HCT116 (cell line): ENCODE measurements at regions not wholly inside any gene's neighbourhood (a gene's known extent, or its start where the extent isn't known, plus 50 kb on each side); places are given as distances from the start of the nearest gene placed in this dataset.

Experiments used
- ATAC-seq: fragments of 200-7000 bp; cut with Tn5 transposase; 2 replicates; pipeline ENCODE4 v1.9.1; 2020; ENCODE audit warnings: mild to moderate bottlenecking, moderate library complexity
- BruUV-seq: library from RNA; stranded (reverse); fragments of 400-500 nt; replicated peaks from 2 replicates; lab custom pipeline; 2021; lab: Mats Ljungman, UMichigan
- CTCF ChIA-PET: fragments of 300-600 bp; sonication (Branson Sonifier 250); formaldehyde crosslinking; loops from one replicate; lab custom pipeline; 2021; ENCODE audit warnings: antibody characterized with exemption; lab: Charles Lee
- POLR2A ChIA-PET: fragments of 300-600, 350-600 bp; sonication (Branson Sonifier 250); formaldehyde crosslinking; loops from one replicate; lab custom pipeline; 2021; ENCODE audit warnings: antibody characterized with exemption; lab: Charles Lee
- RAD21 ChIA-PET, 2 experiments: fragments of 300-600 bp; sonication (Branson Sonifier 250); formaldehyde crosslinking; loops; one replicate each; lab custom pipeline; 2023; ENCODE audit warnings: low total read pairs in 2 of 2; ENCODE audit not compliant: uncharacterized antibody in 2 of 2, unreplicated experiment in 2 of 2, low non-redundant PET in 1 of 2; lab: Charles Lee
- DNase-seq: peaks from one replicate; pipeline ENCODE4 v3.0.0-alpha.2; 2010; ENCODE audit warnings: low read depth, low spot score
- H2AFZ ChIP-seq: fragments of 200-600 bp; shearing (Covaris generic), sonication (generic); 2 replicates; pipeline ENCODE4 v1.6.1; 2017; ENCODE audit warnings: low read depth, mixed run types, mixed read lengths, antibody characterized with exemption, low read length; ENCODE audit not compliant: poor library complexity, severe bottlenecking
- H3K27ac ChIP-seq: 2 replicates; pipeline ENCODE4 v1.5.1; 2012; ENCODE audit warnings: low read depth, low read length
- H3K27me3 ChIP-seq: fragments of 200-600 bp; sonication (generic); 2 replicates; pipeline ENCODE4 v1.6.1; 2016; ENCODE audit warnings: mixed run types, low read length, mixed read lengths; ENCODE audit not compliant: insufficient read depth
- H3K36me3 ChIP-seq, 2 experiments: fragments of 200-500 bp in 1 of 2; fragments of 200-600 bp in 1 of 2; sonication (Bioruptor generic) in 1 of 2; sonication (generic) in 1 of 2; 2 replicates each; pipeline versions ENCODE4 v1.5.1 to v1.6.1; 2014 to 2016; ENCODE audit warnings: low read length in 2 of 2, inconsistent platforms in 1 of 2, mixed read lengths in 1 of 2, mixed run types in 1 of 2; ENCODE audit not compliant: insufficient read depth in 2 of 2, control insufficient read depth in 1 of 2
- H3K4me1 ChIP-seq, 2 experiments: fragments of 200-600 bp in 1 of 2; sonication (generic) in 1 of 2; 2 replicates each; pipeline versions ENCODE4 v1.5.1 to v1.6.1; 2012 to 2017; ENCODE audit warnings: low read length in 2 of 2, inconsistent platforms in 1 of 2, mild to moderate bottlenecking in 1 of 2, mixed read lengths in 1 of 2, mixed run types in 1 of 2, moderate library complexity in 1 of 2; ENCODE audit not compliant: insufficient read depth in 2 of 2, control insufficient read depth in 1 of 2
- H3K4me2 ChIP-seq: fragments of 200-600 bp; sonication (generic); 2 replicates; pipeline ENCODE4 v1.6.1; 2017; ENCODE audit warnings: mixed run types, low read length, mixed read lengths
- H3K4me3 ChIP-seq, 2 experiments: fragments of 200-600 bp in 1 of 2; sonication (generic) in 1 of 2; replicated peaks in 1 of 2; 2 replicates each; pipeline ENCODE4 v1.5.1; 2011 to 2016; ENCODE audit warnings: low read length in 2 of 2, control low read depth in 1 of 2, low read depth in 1 of 2, mild to moderate bottlenecking in 1 of 2, mixed read lengths in 1 of 2, mixed run types in 1 of 2
- H3K79me2 ChIP-seq: fragments of 200-600 bp; sonication (generic); 2 replicates; pipeline ENCODE4 v1.6.1; 2017; ENCODE audit warnings: mild to moderate bottlenecking, mixed run types, low read length, moderate library complexity, mixed read lengths; ENCODE audit not compliant: insufficient read depth
- H3K9ac ChIP-seq: fragments of 200-600 bp; sonication (generic); 2 replicates; pipeline ENCODE4 v1.6.1; 2016; ENCODE audit warnings: low read length, mixed read lengths
- H3K9me2 ChIP-seq: fragments of 200-600 bp; sonication (generic), shearing (Covaris generic); 2 replicates; pipeline ENCODE4 v1.6.1; 2017; ENCODE audit warnings: mixed run types, mild to moderate bottlenecking, moderate library complexity; ENCODE audit not compliant: insufficient read depth
- H3K9me3 ChIP-seq, 2 experiments: fragments of 200-500 bp in 1 of 2; fragments of 200-600 bp in 1 of 2; sonication (Bioruptor generic) in 1 of 2; sonication (generic) in 1 of 2; 2 replicates each; pipeline ENCODE4 v1.6.1; 2014 to 2017; ENCODE audit warnings: low read length in 2 of 2, mixed read lengths in 2 of 2, inconsistent platforms in 1 of 2, low read depth in 1 of 2, mild to moderate bottlenecking in 1 of 2, mixed run types in 1 of 2, moderate library complexity in 1 of 2; ENCODE audit not compliant: control insufficient read depth in 1 of 2, insufficient read depth in 1 of 2
- H4K20me1 ChIP-seq: fragments of 200-600 bp; sonication (generic), shearing (Covaris generic); 2 replicates; pipeline ENCODE4 v1.6.1; 2017; ENCODE audit warnings: mixed run types, mild to moderate bottlenecking, moderate library complexity; ENCODE audit not compliant: insufficient read depth
- CBX3 ChIP-seq: IDR thresholded peaks from 2 replicates; pipeline ENCODE4 v1.6.1; 2012; ENCODE audit warnings: low read depth
- CEBPB ChIP-seq: IDR thresholded peaks from 2 replicates; pipeline ENCODE4 v1.6.1; 2012; ENCODE audit warnings: low read depth
- EGR1 ChIP-seq: IDR thresholded peaks from 2 replicates; pipeline ENCODE4 v1.6.1; 2012; ENCODE audit warnings: low read depth
- ELF1 ChIP-seq: IDR thresholded peaks from 2 replicates; pipeline ENCODE4 v1.6.1; 2012; ENCODE audit warnings: low read depth, borderline replicate concordance
- EZH2phosphoT487 ChIP-seq: fragments of 200-600 bp; IDR thresholded peaks from 2 replicates; pipeline ENCODE4 v1.6.1; 2018; ENCODE audit warnings: antibody characterized with exemption, borderline replicate concordance
- JUND ChIP-seq: IDR thresholded peaks from 2 replicates; pipeline ENCODE4 v1.6.1; 2012
- POLR2A ChIP-seq: IDR thresholded peaks from 2 replicates; pipeline ENCODE4 v1.7.0; 2011; ENCODE audit warnings: borderline replicate concordance; ENCODE audit not compliant: insufficient read depth, insufficient read length; ENCODE audit errors: extremely low read depth
- RAD21 ChIP-seq: IDR thresholded peaks from 2 replicates; pipeline ENCODE4 v1.6.1; 2012; ENCODE audit warnings: low read depth, mild to moderate bottlenecking
- SP1 ChIP-seq: IDR thresholded peaks from 2 replicates; pipeline ENCODE4 v1.6.1; 2012; ENCODE audit warnings: low read depth
- SRF ChIP-seq: IDR thresholded peaks from 2 replicates; pipeline ENCODE4 v1.6.1; 2012; ENCODE audit warnings: low read depth
- YY1 ChIP-seq: IDR thresholded peaks from 2 replicates; pipeline ENCODE4 v1.6.1; 2011; ENCODE audit warnings: low read length, low read depth, moderate library complexity, mild to moderate bottlenecking; ENCODE audit not compliant: insufficient replicate concordance; ENCODE audit errors: extremely low read depth
- ZNF274 ChIP-seq: fragments of 200-500 bp; sonication (Bioruptor generic); IDR thresholded peaks from 2 replicates; pipeline ENCODE4 v1.6.1; 2014; ENCODE audit warnings: mild to moderate bottlenecking, low read depth, low read length, inconsistent platforms
- intact Hi-C: fragments of 100-400 bp; cut with micrococcal nuclease; formaldehyde crosslinking; loops from 2 replicates; pipeline ENCODE4 v1.10.0; 2022
- TF ChIP-seq, protein P1 (sequence below): IDR thresholded peaks from 2 replicates; pipeline ENCODE4 v1.6.1; 2012
- TF ChIP-seq, protein P2 (sequence below): IDR thresholded peaks from 2 replicates; pipeline ENCODE4 v1.6.1; 2012
- TF ChIP-seq, protein P3 (sequence below): IDR thresholded peaks from 2 replicates; pipeline ENCODE4 v1.6.1; 2011; ENCODE audit warnings: mild to moderate bottlenecking, low read length, moderate library complexity; ENCODE audit not compliant: insufficient replicate concordance; ENCODE audit errors: extremely low read depth

DNA sequence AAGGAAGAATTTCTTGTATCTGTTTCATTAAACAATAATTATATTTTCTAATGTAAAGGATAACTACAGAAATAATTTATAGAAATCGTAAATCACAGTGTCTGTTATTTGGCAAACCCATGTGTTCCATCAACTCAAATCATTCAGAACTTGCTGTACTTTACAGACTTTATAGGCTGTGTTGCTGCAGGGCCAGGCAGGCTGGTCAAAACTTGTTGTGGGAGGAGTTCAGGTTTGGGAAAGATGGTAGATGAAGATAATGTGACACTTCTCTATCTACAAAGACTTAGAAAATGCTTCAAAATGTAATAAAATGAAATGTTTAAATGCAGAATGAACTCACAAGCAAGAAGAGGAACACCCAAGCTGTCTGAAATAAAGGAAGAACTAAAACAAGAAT lies 183.4 kb downstream of the SEMA6D start:
- Histone ChIP-seq H3K4me1 (no peaks in the 10 kb centered on the region), H3K36me3 (no peaks in the 10 kb centered on the region), H2AFZ (no peak overlapping the region), H3K27ac (no peak overlapping the region), H3K9me3 (peaks cover 12 to 29% of the 10 kb centered on the region in 2 experiments; a peak in 2 of 4 replicates), H3K4me3 (no peak overlapping the region), H3K79me2 (no peaks in the 10 kb centered on the region), H3K4me2 (no peak overlapping the region), H3K9me2 (no peaks in the 10 kb centered on the region), H3K27me3 (no peaks in the 10 kb centered on the region), H4K20me1 (no peaks in the 10 kb centered on the region), H3K9ac (no peak overlapping the region)
- POLR2A ChIA-PET, result no interaction called here
- RAD21 ChIA-PET, result no interaction called here
- no TSS peak for BruUV-seq
- ATAC-seq (no peak), DNase-seq (no peak)
- intact Hi-C loops, result no loop called here
- TF ChIP-seq ELF1 (no peak), YY1 (no peak), CBX3 (no peak), SP1 (no peak), JUND (no peak), EZH2phosphoT487 (no peak), EGR1 (no peak), POLR2A (no peak), ZNF274 (no peak), RAD21 (no peak), SRF (no peak), CEBPB (no peak)
- TF ChIP-seq, protein P1, sequence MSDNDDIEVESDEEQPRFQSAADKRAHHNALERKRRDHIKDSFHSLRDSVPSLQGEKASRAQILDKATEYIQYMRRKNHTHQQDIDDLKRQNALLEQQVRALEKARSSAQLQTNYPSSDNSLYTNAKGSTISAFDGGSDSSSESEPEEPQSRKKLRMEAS, result no peak
- TF ChIP-seq, protein P2, sequence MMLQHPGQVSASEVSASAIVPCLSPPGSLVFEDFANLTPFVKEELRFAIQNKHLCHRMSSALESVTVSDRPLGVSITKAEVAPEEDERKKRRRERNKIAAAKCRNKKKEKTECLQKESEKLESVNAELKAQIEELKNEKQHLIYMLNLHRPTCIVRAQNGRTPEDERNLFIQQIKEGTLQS, result no peak
- TF ChIP-seq, protein P3, sequence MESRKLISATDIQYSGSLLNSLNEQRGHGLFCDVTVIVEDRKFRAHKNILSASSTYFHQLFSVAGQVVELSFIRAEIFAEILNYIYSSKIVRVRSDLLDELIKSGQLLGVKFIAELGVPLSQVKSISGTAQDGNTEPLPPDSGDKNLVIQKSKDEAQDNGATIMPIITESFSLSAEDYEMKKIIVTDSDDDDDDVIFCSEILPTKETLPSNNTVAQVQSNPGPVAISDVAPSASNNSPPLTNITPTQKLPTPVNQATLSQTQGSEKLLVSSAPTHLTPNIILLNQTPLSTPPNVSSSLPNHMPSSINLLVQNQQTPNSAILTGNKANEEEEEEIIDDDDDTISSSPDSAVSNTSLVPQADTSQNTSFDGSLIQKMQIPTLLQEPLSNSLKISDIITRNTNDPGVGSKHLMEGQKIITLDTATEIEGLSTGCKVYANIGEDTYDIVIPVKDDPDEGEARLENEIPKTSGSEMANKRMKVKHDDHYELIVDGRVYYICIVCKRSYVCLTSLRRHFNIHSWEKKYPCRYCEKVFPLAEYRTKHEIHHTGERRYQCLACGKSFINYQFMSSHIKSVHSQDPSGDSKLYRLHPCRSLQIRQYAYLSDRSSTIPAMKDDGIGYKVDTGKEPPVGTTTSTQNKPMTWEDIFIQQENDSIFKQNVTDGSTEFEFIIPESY, result no peak
- CTCF ChIA-PET, result no interaction called here
